ENCODE measurements at regions not wholly inside any gene's neighbourhood (a gene's known extent, or its start where the extent isn't known, plus 50 kb on each side); places are given as distances from the start of the nearest gene placed in this dataset.

- no peak for FAIRE-seq
Measured at GRCh38 chr11:103668859-103669258, 367.6 kb upstream of the DDI1 start.

GRCh38 chr11:103671143-103671651 is 365.2 kb upstream of the DDI1 start:
- no peak for FAIRE-seq

- no peak for FAIRE-seq
Measured at GRCh38 chr11:103673773-103674172, 362.7 kb upstream of the DDI1 start.

GRCh38 chr11:103676413-103676812 is 360.0 kb upstream of the DDI1 start:
- FAIRE-seq = no peak

- FAIRE-seq = no peak
Measured at GRCh38 chr11:103680826-103681225, 355.6 kb upstream of the DDI1 start.

- no peak for FAIRE-seq
Measured at GRCh38 chr11:103681855-103682254, 354.6 kb upstream of the DDI1 start.

- FAIRE-seq = no peak
Measured at GRCh38 chr11:103682318-103683184, 353.9 kb upstream of the DDI1 start.

GRCh38 chr11:103683576-103683975 is 352.9 kb upstream of the DDI1 start:
- FAIRE-seq = no peak

- FAIRE-seq = no peak
Measured at GRCh38 chr11:103688924-103689323, 347.5 kb upstream of the DDI1 start.

DNA sequence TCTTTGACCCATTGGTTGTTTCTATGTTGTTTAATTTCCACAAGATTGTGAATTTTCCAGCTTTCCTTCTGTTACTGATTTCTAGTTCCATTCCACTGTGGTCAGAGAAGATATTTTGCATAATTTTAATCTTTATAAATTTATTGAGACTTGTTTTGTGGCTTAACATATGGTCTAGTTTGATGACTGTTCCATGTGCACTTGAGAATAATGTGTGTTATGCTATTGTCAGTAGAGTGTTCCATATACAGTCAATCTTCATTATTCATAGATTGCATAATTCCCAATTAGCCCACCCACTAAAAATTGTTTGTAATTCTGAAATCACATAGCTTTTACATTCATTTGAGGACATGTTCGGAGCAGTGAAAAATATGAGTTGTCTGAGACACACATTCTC is 346.1 kb upstream of the DDI1 start:
- no peak for FAIRE-seq

GRCh38 chr11:103696123-103696522 is 340.3 kb upstream of the DDI1 start:
- FAIRE-seq = no peak

DNA sequence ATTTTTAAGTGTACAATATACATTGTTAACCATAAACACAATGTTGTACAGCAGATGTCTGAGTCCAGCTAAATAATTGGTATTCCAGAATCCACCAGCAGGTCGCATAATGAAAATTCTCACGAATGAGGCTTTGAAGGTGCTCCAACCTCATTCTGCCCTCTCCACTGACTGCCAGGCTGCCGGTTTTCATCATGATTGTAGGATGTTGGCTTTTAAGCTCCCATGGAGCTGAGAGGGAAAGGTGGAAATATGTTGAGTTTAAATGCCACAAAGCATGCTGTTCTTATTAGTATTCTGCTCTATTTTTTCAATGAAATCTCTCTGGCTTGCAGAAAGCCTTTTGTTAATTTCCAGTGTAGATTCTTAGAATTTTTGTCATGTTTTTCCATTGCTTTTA is 337.2 kb upstream of the DDI1 start:
- FAIRE-seq = no peak

DNA sequence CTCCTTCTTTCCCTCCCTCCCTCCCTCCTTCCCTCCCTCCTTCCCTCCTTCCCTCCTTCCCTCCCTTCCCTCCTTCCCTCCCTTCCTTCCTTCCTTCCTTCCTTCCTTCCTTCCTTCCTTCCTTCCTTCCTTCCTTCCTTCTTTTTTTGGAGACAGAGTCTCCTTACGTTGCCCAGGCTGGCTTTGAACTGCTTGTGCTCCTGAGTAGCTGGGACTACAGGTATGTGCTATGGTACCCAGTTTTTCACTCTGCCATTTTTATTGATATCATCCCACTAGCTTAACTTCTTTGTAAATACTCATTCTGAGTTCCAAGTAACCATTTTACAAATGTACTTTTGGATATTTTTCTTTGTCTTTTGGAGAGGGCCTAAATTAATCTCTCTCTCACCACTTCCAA is 336.8 kb upstream of the DDI1 start:
- no peak for FAIRE-seq

GRCh38 chr11:103700622-103701021 is 335.8 kb upstream of the DDI1 start:
- no peak for FAIRE-seq

- no peak for FAIRE-seq
Measured at GRCh38 chr11:103703437-103703836, 333.0 kb upstream of the DDI1 start.

- FAIRE-seq = no peak
Measured at GRCh38 chr11:103703954-103704353, 332.5 kb upstream of the DDI1 start.

DNA sequence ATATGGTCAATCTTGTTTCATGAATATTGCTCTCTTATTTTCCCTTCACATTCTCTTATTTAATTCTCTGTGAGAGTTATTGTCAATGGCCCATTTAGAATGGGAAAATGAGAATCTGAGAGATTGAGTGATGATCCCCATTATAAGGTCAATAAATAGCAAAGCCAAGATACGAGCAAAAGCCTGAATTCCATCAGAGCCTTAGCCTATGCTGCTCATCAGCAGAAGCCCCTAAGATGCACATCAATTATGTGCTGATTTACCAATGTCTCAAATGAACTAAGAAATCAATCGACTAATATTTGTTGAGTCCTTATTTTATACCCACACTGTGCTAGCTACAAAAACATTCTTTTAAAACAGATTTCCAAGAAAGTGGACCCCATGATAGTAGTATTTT is 330.8 kb upstream of the DDI1 start:
- no peak for FAIRE-seq

DNA sequence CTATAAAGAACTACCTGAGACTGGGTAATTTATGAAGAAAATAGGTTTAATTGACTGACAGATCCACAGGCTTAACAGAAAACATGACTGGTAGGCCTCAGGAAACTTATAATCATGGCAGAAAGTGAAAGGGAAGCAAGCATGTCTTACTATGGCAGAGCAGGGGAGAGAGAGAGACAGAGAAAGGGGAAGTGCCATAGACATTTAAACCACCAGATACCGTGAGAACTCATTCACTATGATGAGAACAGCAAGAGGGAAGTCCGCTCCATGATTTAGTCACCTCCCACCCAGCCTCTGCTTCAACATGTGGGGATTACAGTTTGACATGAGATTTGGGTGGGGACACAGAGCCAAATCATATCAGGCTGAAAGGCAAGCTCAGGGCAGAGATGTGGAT is 327.1 kb upstream of the DDI1 start:
- no peak for FAIRE-seq

- no peak for FAIRE-seq
Measured at GRCh38 chr11:103714246-103714645, 322.2 kb upstream of the DDI1 start.

- FAIRE-seq = no peak
Measured at GRCh38 chr11:103716363-103716762, 320.1 kb upstream of the DDI1 start.

DNA sequence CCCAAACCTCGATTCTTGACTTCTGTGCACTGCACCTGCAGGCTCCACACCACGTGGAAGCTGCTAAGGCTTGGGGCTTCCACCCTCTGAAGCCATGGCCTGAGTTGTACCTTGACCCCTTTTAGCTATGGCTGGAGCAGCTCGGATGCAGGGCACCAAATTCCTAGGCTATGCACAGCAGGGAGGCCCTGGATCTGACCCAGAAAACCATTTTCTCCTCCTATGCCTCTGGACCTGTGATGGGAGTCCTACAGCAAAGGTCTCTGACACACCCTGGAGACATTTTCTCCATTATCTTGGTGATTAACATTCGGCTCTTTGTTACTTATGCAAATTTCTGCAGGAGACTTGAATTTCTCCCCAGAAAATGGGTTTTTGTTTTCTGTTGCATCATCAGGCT is 309.2 kb upstream of the DDI1 start:
- no peak for FAIRE-seq

- no peak for FAIRE-seq
Measured at GRCh38 chr11:103729617-103730016, 306.8 kb upstream of the DDI1 start.

GRCh38 chr11:103730131-103730940 is 306.1 kb upstream of the DDI1 start:
- no peak for FAIRE-seq

DNA sequence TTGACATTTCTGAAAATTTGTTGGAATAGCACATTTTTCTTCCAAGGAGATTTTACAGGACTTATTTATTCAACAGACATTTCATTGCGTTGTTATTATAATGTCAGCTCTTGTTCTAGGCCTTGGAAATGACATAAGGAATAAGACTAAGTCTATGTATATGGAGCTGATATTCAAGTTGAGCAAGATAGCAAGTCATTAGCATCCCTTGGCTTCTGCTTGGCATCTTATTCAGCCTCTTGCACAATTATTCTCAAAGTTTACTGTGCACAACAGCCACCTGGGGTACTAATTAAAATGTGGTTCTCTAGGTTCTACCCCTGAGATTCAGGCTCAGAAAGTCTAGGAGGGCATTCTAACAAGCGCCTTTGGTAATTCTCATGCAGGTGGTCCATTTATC is 304.8 kb upstream of the DDI1 start:
- FAIRE-seq = no peak
